Posterior vena cava (tissue), 2 donors: ENCODE measurements at regions not wholly inside any gene's neighbourhood (a gene's known extent, or its start where the extent isn't known, plus 50 kb on each side); places are given as distances from the start of the nearest gene placed in this dataset.
"Not testable (repeated sequence)": the region's sequence is repeated elsewhere in the genome, so short reads cannot be mapped to it uniquely, and the experiment has no call there.

Experiments
- DNase-seq: peaks from one replicate; pipeline ENCODE4 v3.0.0-alpha.2; 2020; ENCODE audit warnings: low spot score
- intact Hi-C, 2 donors: fragments of 100-400 bp; cut with DNase I; formaldehyde crosslinking; loops; one replicate each; pipeline versions ENCODE4 v1.14.1 to v1.14.2; 2022 to 2023
- donor health status: DM: yes; HTN: yes; CAD: no.
- donor health status: DM: yes; HTN: yes; CAD: no.

DNA sequence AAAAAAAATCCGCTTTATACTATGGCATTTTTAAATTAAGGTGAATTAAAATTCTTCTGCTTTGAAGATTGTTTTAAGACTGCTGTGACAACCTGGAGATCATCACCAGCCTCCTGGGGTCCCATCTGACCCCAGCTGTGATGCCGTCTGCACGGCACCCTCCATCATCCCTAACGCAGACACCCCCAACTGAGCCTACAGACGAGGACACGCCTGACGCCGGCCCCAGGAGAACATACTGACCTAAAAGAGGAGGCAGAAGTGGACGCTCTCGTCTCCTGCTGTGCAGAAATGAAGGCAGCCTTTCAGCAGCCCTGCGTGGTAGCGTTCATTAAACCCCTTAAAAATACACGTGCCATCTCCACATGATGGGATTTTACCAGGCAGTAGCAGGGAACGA lies 125.6 kb upstream of the PPP1R26 start:
- no peak for DNase-seq
- intact Hi-C loops: no loop called here

GRCh38 chr9:135355521-135356011 lies 124.0 kb upstream of the PPP1R26 start:
- DNase-seq: no peak
- intact Hi-C loops: no loop called here

GRCh38 chr9:135356021-135356420 lies 123.6 kb upstream of the PPP1R26 start:
- no peak for DNase-seq
- intact Hi-C loops: no loop called here

- intact Hi-C loops: no loop called here
- DNase-seq: no peak
Measured at GRCh38 chr9:135356796-135357195, 122.8 kb upstream of the PPP1R26 start.

GRCh38 chr9:135357863-135358551 lies 121.6 kb upstream of the PPP1R26 start:
- DNase-seq: no peak
- intact Hi-C loops: no loop called here

- no peak for DNase-seq
- intact Hi-C loops: no loop called here
Measured at GRCh38 chr9:135358552-135358940, 121.0 kb upstream of the PPP1R26 start.

DNA sequence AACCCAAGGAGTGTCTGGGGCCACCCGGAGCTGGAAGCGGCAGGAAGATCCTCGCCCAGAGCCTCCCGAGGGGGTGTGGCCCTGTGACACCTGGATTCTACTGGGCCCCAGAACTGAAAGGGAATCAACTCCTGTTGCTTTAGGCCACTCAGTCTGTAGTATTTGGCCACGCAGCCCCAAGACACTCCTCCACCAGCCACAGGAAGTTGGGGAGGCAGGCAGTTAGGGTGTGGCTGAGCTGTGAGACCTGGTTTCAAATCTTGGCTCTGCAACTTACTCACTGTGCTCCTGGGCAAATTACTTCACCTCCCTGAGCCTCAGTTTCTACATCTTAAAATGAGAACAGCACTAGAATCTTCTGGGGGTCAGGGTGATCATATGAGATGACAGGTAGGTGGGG lies 119.8 kb upstream of the PPP1R26 start:
- no peak for DNase-seq
- intact Hi-C loops: loop anchor here in 1 of 2 donors (5.0 kb wide), 1 partner anchor 182 kb away; no protein-coding TSS in a partner anchor

- DNase-seq: no peak
- intact Hi-C loops: loop anchor here in 1 of 2 donors (5.0 kb wide), 1 partner anchor 183 kb away; no protein-coding TSS in a partner anchor
Measured at GRCh38 chr9:135360617-135361016, 119.0 kb upstream of the PPP1R26 start.

DNA sequence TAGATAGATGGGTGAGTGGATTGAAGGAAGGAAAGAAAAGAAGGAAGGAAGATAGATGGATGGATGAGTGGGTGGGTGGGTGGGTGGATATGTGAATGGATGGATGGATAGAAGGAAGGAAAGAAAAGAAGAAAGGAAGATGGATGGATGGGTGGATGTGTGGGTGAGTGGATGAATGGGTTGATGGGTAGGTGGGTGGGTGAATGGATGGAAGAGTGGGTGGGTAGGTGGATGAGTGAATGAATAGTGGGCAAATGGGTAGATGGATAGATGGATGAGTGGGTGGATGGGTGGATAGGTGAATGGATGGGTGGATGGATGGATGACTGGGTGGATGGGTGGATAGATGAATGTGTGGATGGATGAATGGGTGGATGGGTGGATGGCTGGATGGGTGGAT lies 117.9 kb upstream of the PPP1R26 start:
- not testable (repeated sequence) for DNase-seq
- intact Hi-C loops: loop anchor here in 1 of 2 donors (5.0 kb wide), 1 partner anchor 184 kb away; no protein-coding TSS in a partner anchor

DNA sequence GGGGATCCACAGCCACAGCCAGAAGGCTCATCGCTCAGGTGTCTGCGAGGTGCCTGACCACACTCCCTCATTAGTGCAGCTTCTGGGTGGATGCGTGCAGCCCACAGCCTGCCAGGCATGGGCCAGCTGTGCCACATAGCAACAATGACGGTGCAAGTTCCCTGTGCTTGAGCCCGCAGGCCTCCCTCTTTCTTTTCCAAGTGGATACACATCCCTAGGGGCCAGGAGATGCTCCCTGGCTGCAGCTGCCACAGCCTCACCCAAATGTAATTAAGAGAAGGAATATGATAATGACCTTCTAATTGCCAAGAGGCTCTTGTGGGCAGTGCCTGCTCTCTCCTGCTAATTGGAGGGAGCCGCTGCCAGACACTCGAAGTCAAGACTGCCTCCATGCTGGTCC lies 116.0 kb upstream of the PPP1R26 start:
- DNase-seq: no peak
- intact Hi-C loops: loop anchor here in 1 of 2 donors (5.0 kb wide), 1 partner anchor 186 kb away; no protein-coding TSS in a partner anchor

DNA sequence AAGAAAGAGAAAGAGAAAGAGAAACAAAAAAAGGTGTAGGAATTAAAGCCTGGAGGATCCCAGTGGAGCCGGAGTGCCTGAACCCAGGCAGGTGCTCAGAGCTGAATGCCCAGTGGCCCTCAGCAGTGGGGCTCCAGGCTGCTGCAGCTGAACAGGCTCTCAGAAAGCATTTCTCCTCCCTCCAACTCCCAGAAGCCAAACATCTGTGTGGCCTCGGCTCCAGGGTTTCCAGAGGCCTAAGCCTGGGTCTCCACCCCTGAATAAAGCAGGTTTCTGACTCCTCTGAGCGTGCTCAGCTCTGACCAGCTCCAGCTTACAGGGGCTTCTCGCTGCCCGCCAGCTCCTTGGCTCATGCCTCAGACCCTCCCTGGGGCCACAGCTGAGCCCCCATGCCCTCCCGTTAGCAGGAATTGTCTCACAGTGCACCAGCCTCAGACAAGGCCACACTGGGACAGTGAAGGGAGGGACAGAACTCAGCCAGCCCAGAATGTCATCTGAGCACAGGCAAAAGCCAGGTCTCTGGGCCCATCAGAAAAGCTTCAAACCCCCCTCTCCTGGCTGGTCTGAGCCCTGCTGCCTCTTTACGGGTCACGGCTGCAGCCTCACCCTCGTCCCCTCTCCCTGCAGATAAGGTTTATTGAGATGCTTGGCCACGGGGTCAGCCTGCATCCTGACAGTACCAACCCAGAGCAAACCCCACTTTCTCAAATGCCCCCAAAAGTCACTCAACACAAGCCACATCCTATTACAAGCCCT lies 114.4 kb upstream of the PPP1R26 start:
- DNase-seq: no peak
- intact Hi-C loops: no loop called here

DNA sequence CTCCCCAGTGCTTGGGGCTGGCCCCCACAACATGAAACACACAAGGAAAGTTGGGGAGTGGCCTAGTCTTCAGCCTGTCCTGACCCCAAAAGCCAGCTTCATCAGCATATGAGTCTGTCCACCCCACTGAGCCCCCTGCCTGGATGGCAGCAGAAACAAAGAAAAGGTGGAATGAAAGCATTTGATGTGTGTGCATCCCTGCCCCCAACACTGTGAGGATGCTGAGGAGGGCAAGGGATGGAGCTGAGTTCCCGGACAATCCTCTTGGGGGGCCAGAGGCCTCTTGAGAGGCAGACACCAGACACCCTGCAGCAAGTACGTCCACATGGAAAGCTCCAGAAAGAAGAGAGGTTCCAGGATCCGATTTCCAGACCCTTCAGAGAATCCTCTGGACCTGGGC lies 113.5 kb upstream of the PPP1R26 start:
- DNase-seq: no peak
- intact Hi-C loops: no loop called here

GRCh38 chr9:135369412-135369990 lies 110.1 kb upstream of the PPP1R26 start:
- intact Hi-C loops: no loop called here
- DNase-seq: no peak

DNA sequence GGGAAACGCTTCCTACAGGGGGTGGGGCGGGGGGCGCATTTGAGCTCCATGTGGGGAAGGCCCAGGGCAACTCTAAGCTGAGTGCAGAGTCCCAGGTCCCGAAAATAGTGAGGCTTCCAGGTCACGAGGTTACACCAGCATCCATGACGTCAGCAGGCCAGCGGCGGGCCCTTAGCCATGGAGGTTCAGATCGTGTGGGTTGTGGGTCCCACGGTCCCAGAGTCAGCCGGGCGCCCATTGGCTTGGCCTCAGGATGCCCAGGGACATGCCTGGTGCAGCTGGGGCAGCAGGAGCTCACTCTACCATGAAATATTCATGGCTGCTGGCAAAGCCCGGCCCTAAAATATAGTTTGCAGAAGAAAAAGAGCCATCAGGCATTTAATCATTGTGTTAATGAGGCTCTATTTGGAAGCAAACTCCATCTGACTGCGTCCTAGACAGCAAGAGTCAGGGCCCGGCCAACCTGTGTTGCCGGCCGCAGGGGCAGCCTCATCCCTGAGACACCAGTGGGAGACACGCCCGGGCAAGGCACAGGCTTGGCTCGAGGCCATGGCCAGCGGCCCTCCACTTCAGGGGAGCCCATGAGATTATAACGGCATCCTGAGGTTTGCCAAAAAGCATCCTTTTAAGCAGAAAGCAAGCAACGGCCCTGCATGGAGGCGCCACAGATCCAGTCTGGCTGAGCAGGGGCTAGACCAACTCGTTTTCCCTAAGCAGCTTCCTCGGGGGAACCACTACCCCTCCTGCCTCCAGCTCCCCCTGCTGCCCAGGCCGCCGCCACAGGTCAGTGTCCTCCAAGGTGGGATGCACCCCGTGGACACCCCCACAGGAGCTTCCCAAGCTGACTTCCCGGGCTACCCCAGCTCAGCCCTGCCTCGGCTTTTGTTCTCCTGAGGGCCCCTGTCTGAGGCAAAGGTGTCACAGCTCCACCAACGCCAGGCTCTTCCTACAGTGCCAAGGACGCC lies 108.9 kb upstream of the PPP1R26 start:
- no peak for DNase-seq
- intact Hi-C loops: no loop called here

- intact Hi-C loops: no loop called here
Measured at GRCh38 chr9:135371535-135371934, 108.0 kb upstream of the PPP1R26 start.

DNA sequence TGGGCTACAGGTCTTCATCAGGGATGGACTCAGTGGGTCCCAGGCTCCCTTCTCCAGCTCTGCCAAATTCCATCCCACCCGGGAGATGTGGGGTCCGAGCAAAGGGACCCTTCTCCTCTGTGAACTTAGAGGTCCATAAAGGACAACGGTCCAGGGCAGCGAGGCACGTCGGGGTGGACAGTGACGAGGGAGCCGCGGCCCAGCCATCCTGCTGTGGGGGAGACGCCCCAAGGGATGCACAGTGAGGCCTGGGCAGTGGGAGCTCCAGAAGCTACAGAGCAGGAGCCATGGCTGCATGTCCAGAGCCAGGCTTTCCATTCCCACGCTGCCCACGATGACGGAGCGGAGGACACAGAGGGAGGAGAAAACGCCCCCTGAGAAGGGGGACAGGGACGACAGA lies 107.5 kb upstream of the PPP1R26 start:
- no peak for DNase-seq
- intact Hi-C loops: no loop called here

More at GRCh38 chr9:135371535-135371934, 108.0 kb upstream of the PPP1R26 start:
- no peak for DNase-seq

DNA sequence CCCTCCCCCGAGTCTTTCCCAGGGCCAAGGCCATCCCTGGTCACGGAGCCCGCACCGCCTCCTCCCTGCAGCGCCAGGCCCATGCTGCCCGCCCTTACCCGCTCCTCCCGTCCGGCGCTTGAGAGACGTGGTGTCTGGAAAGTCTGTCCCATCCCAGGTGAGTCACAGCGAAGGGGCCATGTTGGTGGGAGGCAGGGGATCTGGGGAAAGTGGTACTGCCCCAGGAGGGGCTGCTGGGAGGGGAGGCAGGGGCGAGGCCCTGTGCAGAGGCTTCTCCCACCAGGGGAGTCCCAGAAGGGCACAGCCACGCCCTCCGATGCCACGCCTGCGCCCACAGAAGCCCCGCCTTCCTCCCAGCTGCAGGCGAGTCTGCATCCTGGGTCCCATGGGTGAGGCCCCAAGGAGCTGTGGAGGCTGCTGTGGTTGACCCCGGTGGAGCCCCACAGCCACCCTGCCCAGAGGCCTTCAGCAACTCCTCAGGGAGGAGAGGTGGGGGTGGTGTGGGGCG lies 107.0 kb upstream of the PPP1R26 start:
- intact Hi-C loops: no loop called here

DNA sequence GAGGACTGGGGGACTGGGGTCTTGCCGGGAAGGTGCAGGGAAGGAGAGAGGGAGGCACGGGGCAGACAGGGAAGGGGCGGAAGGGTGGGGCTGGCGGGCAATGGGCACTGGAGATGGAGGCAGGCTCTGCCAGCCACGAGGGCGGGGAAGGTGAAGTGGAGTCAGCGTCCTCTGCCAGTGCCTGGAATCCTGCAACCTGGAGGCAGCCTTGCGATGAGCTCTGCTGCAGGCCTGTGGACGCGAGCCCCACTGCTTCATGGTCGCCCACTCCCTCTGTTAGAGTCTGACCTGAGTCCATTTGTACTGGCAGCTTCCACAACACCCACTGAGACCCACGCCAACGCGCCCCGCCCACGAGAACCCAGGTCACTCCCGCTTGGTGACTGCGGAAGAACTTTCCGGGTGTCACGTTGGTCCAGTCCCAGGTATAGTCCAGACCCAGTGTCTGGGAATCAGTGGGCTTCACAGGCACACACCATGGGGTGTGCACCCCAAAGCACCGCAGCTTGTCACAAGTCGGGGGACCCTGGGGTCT lies 106.4 kb upstream of the PPP1R26 start:
- intact Hi-C loops: no loop called here
- no peak for DNase-seq

More for the DNA sequence above, 107.0 kb upstream of the PPP1R26 start:
- no peak for DNase-seq

GRCh38 chr9:135373820-135374219 lies 105.8 kb upstream of the PPP1R26 start:
- intact Hi-C loops: no loop called here
- no peak for DNase-seq
